Glomerular endothelial cell (primary cell): ENCODE measurements at regions not wholly inside any gene's neighbourhood (a gene's known extent, or its start where the extent isn't known, plus 50 kb on each side); places are given as distances from the start of the nearest gene placed in this dataset.
"Not testable (repeated sequence)": the region's sequence is repeated elsewhere in the genome, so short reads cannot be mapped to it uniquely, and the experiment has no call there.

Source experiments
- DNase-seq: peaks from one replicate; pipeline ENCODE4 v3.0.0-alpha.2; 2011; ENCODE audit warnings: low read depth, low spot score; ENCODE audit errors: extremely low read depth

GRCh38 chr14:46147452-46147851, 504.1 kb downstream of the RPL10L start:
- no peak for DNase-seq

- no peak for DNase-seq
Measured at GRCh38 chr14:46147024-46147423, 504.6 kb downstream of the RPL10L start.

GRCh38 chr14:46140445-46140844, 511.1 kb downstream of the RPL10L start:
- DNase-seq, result no peak

GRCh38 chr14:46139649-46140048, 511.9 kb downstream of the RPL10L start:
- DNase-seq, result no peak

GRCh38 chr14:46137786-46138185, 513.8 kb downstream of the RPL10L start:
- DNase-seq, result no peak

GRCh38 chr14:46136456-46136855, 515.1 kb downstream of the RPL10L start:
- no peak for DNase-seq

GRCh38 chr14:46108228-46108627, 543.4 kb downstream of the RPL10L start:
- DNase-seq, result no peak

- DNase-seq, result not testable (repeated sequence)
Measured at GRCh38 chr14:46100901-46101300, 550.7 kb downstream of the RPL10L start.

- no peak for DNase-seq
Measured at GRCh38 chr14:46091819-46092218, 559.8 kb downstream of the RPL10L start.

GRCh38 chr14:46087604-46088003, 564.0 kb downstream of the RPL10L start:
- DNase-seq, result no peak

- no peak for DNase-seq
Measured at GRCh38 chr14:46074061-46074460, 577.5 kb downstream of the RPL10L start.

- no peak for DNase-seq
Measured at GRCh38 chr14:46063872-46064271, 587.7 kb downstream of the RPL10L start.

- DNase-seq, result no peak
Measured at GRCh38 chr14:46058964-46059563, 592.5 kb downstream of the RPL10L start.

GRCh38 chr14:46057799-46058198, 593.8 kb downstream of the RPL10L start:
- DNase-seq, result no peak

GRCh38 chr14:46054526-46054925, 597.1 kb downstream of the RPL10L start:
- no peak for DNase-seq

GRCh38 chr14:46053221-46053620, 598.4 kb downstream of the RPL10L start:
- no peak for DNase-seq

- DNase-seq, result no peak
Measured at GRCh38 chr14:46051796-46052195, 599.8 kb downstream of the RPL10L start.

- DNase-seq, result no peak
Measured at GRCh38 chr14:46048127-46048526, 603.5 kb downstream of the RPL10L start.

- no peak for DNase-seq
Measured at GRCh38 chr14:46036099-46036498, 615.5 kb downstream of the RPL10L start.

GRCh38 chr14:46034305-46034704, 617.3 kb downstream of the RPL10L start:
- no peak for DNase-seq

GRCh38 chr14:46018846-46019420, 632.6 kb downstream of the RPL10L start:
- no peak for DNase-seq

- no peak for DNase-seq
Measured at GRCh38 chr14:46008348-46008747, 643.2 kb downstream of the RPL10L start.

- no peak for DNase-seq
Measured at GRCh38 chr14:45998554-45998953, 653.0 kb downstream of the RPL10L start.
